Esophagus muscularis mucosa (tissue), 4 donors: ENCODE measurements at regions not wholly inside any gene's neighbourhood (a gene's known extent, or its start where the extent isn't known, plus 50 kb on each side); places are given as distances from the start of the nearest gene placed in this dataset.

Experiments used
- DNase-seq: peaks from one replicate; pipeline ENCODE4 v3.0.0-alpha.2; 2017; ENCODE audit errors: extremely low spot score
- H3K27ac ChIP-seq, 4 donors: fragments of 200-600 bp; sonication (generic); replicated peaks in 1 of 4; 1 replicate in 3 of 4; 2 replicates in 1 of 4; pipeline ENCODE4 v1.5.1; 2016 to 2019; ENCODE audit warnings: mild to moderate bottlenecking in 1 of 4
- H3K27me3 ChIP-seq, 4 donors: fragments of 200-600 bp; sonication (generic); one replicate each; pipeline versions ENCODE4 v1.5.1 to v1.6.0; 2016 to 2019
- H3K36me3 ChIP-seq, 4 donors: fragments of 200-600 bp; sonication (generic); one replicate each; pipeline ENCODE4 v1.5.1; 2016 to 2019
- H3K4me1 ChIP-seq, 4 donors: fragments of 200-600 bp; sonication (generic); one replicate each; pipeline ENCODE4 v1.5.1; 2016 to 2019
- H3K4me3 ChIP-seq, 4 donors: fragments of 200-600 bp; sonication (generic); 1 replicate in 2 of 4; 2 replicates in 2 of 4; pipeline ENCODE4 v1.5.1; 2016 to 2019; ENCODE audit warnings: mild to moderate bottlenecking in 4 of 4, moderate library complexity in 1 of 4
- H3K9me3 ChIP-seq, 4 donors: fragments of 200-600 bp; sonication (generic); 1 replicate in 3 of 4; 2 replicates in 1 of 4; pipeline ENCODE4 v1.5.1; 2016 to 2019
- CTCF ChIP-seq, 3 experiments: fragments of 200-600 bp in 2 of 3; fragments of 450-650 bp in 1 of 3; sonication (generic) in 2 of 3; IDR thresholded peaks; one replicate each; pipeline ENCODE4 v1.5.1; 2017 to 2019; ENCODE audit warnings: antibody characterized with exemption in 3 of 3, mild to moderate bottlenecking in 2 of 3, moderate library complexity in 1 of 3
- EP300 ChIP-seq: sonication (generic); formaldehyde crosslinking; IDR thresholded peaks from one replicate; pipeline ENCODE4 v1.6.1; 2017; ENCODE audit warnings: antibody characterized with exemption
- POLR2A ChIP-seq: fragments of 450-650 bp; IDR thresholded peaks from one replicate; pipeline ENCODE4 v1.6.1; 2017; ENCODE audit warnings: antibody characterized with exemption, moderate library complexity, mild to moderate bottlenecking, low read depth
- POLR2AphosphoS5 ChIP-seq, 2 donors: sonication (generic); formaldehyde crosslinking; IDR thresholded peaks; one replicate each; pipeline ENCODE4 v1.6.1; 2017; ENCODE audit warnings: antibody characterized with exemption in 2 of 2
- WGBS: methylation state at CpG from one replicate; pipeline ENCODE4 v1.1.5; 2018; 5-methylcytosine and 5-hydroxymethylcytosine counted together
- intact Hi-C: fragments of 100-400 bp; cut with DNase I; formaldehyde crosslinking; loops from one replicate; pipeline ENCODE4 v1.15.1; 2023

- no peak overlapping the region for H3K27ac ChIP-seq
- peaks cover 12 to 27% (median 24%) of the 10 kb centered on the region in 4 donors for H3K4me1 ChIP-seq
- no peak for DNase-seq
- H3K36me3 ChIP-seq = no peaks in the 10 kb centered on the region
- H3K27me3 ChIP-seq = no peaks in the 10 kb centered on the region
- peaks cover 0 to 6% (median 2%) of the 10 kb centered on the region in 4 donors for H3K9me3 ChIP-seq
- WGBS = 72% methylated on average over 5 of the region's 5 CpGs
- TF ChIP-seq CTCF (IDR thresholded peaks at IDR 0.05) = no peak
- TF ChIP-seq EP300 = no peak
- TF ChIP-seq POLR2AphosphoS5 (IDR thresholded peaks at IDR 0.05) = no peak
- TF ChIP-seq POLR2A = no peak
- intact Hi-C loops = loop anchor here (5.0 kb wide), 1 partner anchor 354 kb away; the partner anchor contains the start of gene TTC23L
- no peak overlapping the region for H3K4me3 ChIP-seq
These were observed 172.6 kb upstream of the RAI14 start for GRCh38 chr5:34483442-34484033.

GRCh38 chr5:34484216-34484920 is 171.8 kb upstream of the RAI14 start:
- Histone ChIP-seq H3K4me3 (no peak overlapping the region), H3K9me3 (peaks cover 0 to 6% (median 2%) of the 10 kb centered on the region in 4 donors), H3K27me3 (no peaks in the 10 kb centered on the region), H3K4me1 (peaks cover 12 to 27% (median 24%) of the 10 kb centered on the region in 4 donors), H3K36me3 (no peaks in the 10 kb centered on the region), H3K27ac (no peak overlapping the region)
- 80% methylated on average over 3 of the region's 3 CpGs for WGBS
- no peak for TF ChIP-seq POLR2A
- TF ChIP-seq POLR2AphosphoS5 (IDR thresholded peaks at IDR 0.05) = no peak
- TF ChIP-seq CTCF (IDR thresholded peaks at IDR 0.05) = no peak
- no peak for TF ChIP-seq EP300
- intact Hi-C loops = loop anchor here (5.0 kb wide), 1 partner anchor 353 kb away; the partner anchor contains the start of gene TTC23L
- DNase-seq = no peak

GRCh38 chr5:34485768-34486030 is 170.4 kb upstream of the RAI14 start:
- Histone ChIP-seq H3K27me3 (no peaks in the 10 kb centered on the region), H3K4me3 (no peak overlapping the region), H3K27ac (peak overlapping the region in 2 of 4 donors; percentile 80 to 82), H3K36me3 (no peaks in the 10 kb centered on the region), H3K9me3 (peaks cover 0 to 6% (median 2%) of the 10 kb centered on the region in 4 donors), H3K4me1 (peaks cover 12 to 27% (median 24%) of the 10 kb centered on the region in 4 donors)
- DNase-seq = no peak
- TF ChIP-seq EP300 = no peak
- intact Hi-C loops = loop anchor here (2.0 to 5.0 kb wide), 3 partner anchors 33 to 413 kb away; partner anchors contain the start of gene RAI14

GRCh38 chr5:34486160-34486848 is 169.8 kb upstream of the RAI14 start:
- TF ChIP-seq POLR2A = no peak
- TF ChIP-seq CTCF (IDR thresholded peaks at IDR 0.05) = peak; percentile 82 to 87 (median 86)
- TF ChIP-seq POLR2AphosphoS5 (IDR thresholded peaks at IDR 0.05) = peak; percentile 35 to 47
- no peak for TF ChIP-seq EP300
- Histone ChIP-seq H3K4me1 (peaks cover 12 to 27% (median 25%) of the 10 kb centered on the region in 4 donors), H3K27me3 (no peaks in the 10 kb centered on the region), H3K36me3 (no peaks in the 10 kb centered on the region), H3K9me3 (peaks cover 0 to 6% (median 2%) of the 10 kb centered on the region in 4 donors), H3K4me3 (no peak overlapping the region), H3K27ac (peak overlapping the region; percentile 79 to 82 (median 80))
- 16% methylated on average over 15 of the region's 15 CpGs for WGBS
- intact Hi-C loops = loop anchor here (2.0 to 5.0 kb wide), 3 partner anchors 32 to 412 kb away; partner anchors contain the start of gene RAI14
- peak; percentile 95 for DNase-seq

GRCh38 chr5:34486849-34487158 is 169.3 kb upstream of the RAI14 start:
- peak overlapping the region; percentile 79 to 82 (median 80) for H3K27ac ChIP-seq
- TF ChIP-seq POLR2A (no peak), CTCF (IDR thresholded peaks at IDR 0.05) (no peak), EP300 (no peak), POLR2AphosphoS5 (IDR thresholded peaks at IDR 0.05) (no peak)
- intact Hi-C loops = loop anchor here (2.0 to 5.0 kb wide), 3 partner anchors 32 to 412 kb away; partner anchors contain the start of gene RAI14

More at GRCh38 chr5:34486849-34487158, 169.3 kb upstream of the RAI14 start:
- Histone ChIP-seq H3K36me3 (no peaks in the 10 kb centered on the region), H3K4me1 (peaks cover 12 to 27% (median 25%) of the 10 kb centered on the region in 4 donors), H3K27me3 (no peaks in the 10 kb centered on the region), H3K4me3 (no peak overlapping the region), H3K9me3 (peaks cover 0 to 6% (median 2%) of the 10 kb centered on the region in 4 donors)
- no peak for DNase-seq
- 45% methylated on average over 2 of the region's 2 CpGs for WGBS
